B cell (primary cell): ENCODE measurements at regions not wholly inside any gene's neighbourhood (a gene's known extent, or its start where the extent isn't known, plus 50 kb on each side); places are given as distances from the start of the nearest gene placed in this dataset.
"Not testable (repeated sequence)": the region's sequence is repeated elsewhere in the genome, so short reads cannot be mapped to it uniquely, and the experiment has no call there.

Experiments
- EZH2 ChIP-seq: IDR thresholded peaks from 2 replicates; pipeline ENCODE4 v1.6.1; 2012; ENCODE audit warnings: borderline replicate concordance, low read depth, mild to moderate bottlenecking, moderate library complexity, low read length; ENCODE audit not compliant: insufficient read depth, poor library complexity, severe bottlenecking
- TF ChIP-seq, protein P1 (sequence below): fragments of 200-600 bp; IDR thresholded peaks from one replicate; pipeline ENCODE4 v1.8.0; 2022; ENCODE audit warnings: antibody characterized with exemption, mild to moderate bottlenecking

DNA sequence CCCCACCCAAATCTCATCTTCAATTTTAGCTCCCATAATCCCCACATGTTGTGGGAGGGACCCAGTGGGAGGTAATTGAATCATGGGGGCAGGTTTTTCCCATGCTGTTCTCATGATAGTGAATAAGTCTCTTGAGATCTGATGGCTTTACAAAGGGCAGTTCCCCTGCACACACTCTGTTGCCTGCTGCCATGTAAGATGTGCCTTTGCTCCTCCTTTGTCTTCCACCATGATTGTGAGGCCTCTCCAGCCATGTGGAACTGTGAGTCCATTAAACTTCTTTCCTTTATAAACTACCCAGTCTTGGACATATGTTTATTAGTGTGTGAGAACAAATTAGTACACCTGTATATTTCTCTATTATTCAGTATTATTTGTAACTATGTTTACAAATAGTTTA is 1283.3 kb upstream of the MIR17HG start:
- TF ChIP-seq, protein P1, sequence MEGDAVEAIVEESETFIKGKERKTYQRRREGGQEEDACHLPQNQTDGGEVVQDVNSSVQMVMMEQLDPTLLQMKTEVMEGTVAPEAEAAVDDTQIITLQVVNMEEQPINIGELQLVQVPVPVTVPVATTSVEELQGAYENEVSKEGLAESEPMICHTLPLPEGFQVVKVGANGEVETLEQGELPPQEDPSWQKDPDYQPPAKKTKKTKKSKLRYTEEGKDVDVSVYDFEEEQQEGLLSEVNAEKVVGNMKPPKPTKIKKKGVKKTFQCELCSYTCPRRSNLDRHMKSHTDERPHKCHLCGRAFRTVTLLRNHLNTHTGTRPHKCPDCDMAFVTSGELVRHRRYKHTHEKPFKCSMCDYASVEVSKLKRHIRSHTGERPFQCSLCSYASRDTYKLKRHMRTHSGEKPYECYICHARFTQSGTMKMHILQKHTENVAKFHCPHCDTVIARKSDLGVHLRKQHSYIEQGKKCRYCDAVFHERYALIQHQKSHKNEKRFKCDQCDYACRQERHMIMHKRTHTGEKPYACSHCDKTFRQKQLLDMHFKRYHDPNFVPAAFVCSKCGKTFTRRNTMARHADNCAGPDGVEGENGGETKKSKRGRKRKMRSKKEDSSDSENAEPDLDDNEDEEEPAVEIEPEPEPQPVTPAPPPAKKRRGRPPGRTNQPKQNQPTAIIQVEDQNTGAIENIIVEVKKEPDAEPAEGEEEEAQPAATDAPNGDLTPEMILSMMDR, result not testable (repeated sequence)
- TF ChIP-seq EZH2, result not testable (repeated sequence)
